Activated T-helper 1 cell treated with anti-CD3 and anti-CD28 coated beads, Interleukin-2, amount 50 U/mL, for 16 hours (primary cell): ENCODE measurements at regions not wholly inside any gene's neighbourhood (a gene's known extent, or its start where the extent isn't known, plus 50 kb on each side); places are given as distances from the start of the nearest gene placed in this dataset.

Experiments
- DNase-seq, 2 donors: peaks; one replicate each; pipeline ENCODE4 v3.0.0-alpha.2; 2020; ENCODE audit warnings: low read depth in 1 of 2, low spot score in 1 of 2

GRCh38 chr2:146123714-146124113 lies 1603.8 kb upstream of the ZEB2 start:
- DNase-seq, result no peak

GRCh38 chr2:146123256-146123655 lies 1603.3 kb upstream of the ZEB2 start:
- no peak for DNase-seq

- DNase-seq, result no peak
Observed at GRCh38 chr2:146119586-146119985, 1599.7 kb upstream of the ZEB2 start.

DNA sequence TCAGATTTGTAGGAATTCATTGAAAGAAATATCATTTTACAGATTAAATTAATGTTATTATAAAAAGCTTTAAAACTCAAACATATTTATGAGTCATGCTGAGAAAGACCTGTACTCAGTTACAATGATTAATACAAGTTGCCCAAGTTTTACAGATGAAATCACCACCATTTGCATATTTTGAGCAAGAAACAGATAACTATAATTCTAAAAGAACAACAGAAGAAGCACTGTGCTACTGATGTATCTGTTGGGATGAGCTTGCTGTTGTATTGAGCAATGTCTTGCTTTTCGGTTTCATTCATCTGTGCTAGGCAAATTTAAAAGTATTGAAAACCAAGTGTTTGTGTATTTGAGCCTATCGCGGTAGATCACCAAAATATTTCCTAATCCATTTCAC lies 1589.1 kb upstream of the ZEB2 start:
- no peak for DNase-seq

DNA sequence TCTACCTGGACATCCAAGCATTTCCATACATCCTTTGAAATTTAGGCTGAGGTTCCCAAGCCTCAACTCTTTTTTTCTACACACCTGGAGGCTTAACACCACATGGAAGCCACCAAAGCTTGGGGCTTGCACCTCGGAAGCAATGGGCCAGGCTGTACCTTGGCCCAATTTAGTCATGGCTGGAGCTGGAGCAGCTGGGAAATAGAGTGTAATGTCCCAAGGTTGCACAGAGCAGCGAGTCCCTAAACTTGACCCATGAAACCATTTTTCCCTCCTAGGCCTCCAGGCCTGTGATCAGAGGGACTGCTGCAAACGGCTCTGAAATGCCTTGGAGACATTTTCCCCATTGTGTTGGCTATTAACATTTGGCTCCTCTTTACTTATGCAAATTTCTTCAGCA lies 1574.3 kb upstream of the ZEB2 start:
- DNase-seq, result no peak

GRCh38 chr2:146081459-146081858 lies 1561.5 kb upstream of the ZEB2 start:
- no peak for DNase-seq

GRCh38 chr2:146080925-146081324 lies 1561.0 kb upstream of the ZEB2 start:
- no peak for DNase-seq

- DNase-seq, result no peak
Observed at GRCh38 chr2:146079216-146079615, 1559.3 kb upstream of the ZEB2 start.

- no peak for DNase-seq
Observed at GRCh38 chr2:146077156-146077555, 1557.2 kb upstream of the ZEB2 start.

GRCh38 chr2:146068051-146068450 lies 1548.1 kb upstream of the ZEB2 start:
- DNase-seq, result no peak

- DNase-seq, result no peak
Observed at GRCh38 chr2:146048141-146048540, 1528.2 kb upstream of the ZEB2 start.

DNA sequence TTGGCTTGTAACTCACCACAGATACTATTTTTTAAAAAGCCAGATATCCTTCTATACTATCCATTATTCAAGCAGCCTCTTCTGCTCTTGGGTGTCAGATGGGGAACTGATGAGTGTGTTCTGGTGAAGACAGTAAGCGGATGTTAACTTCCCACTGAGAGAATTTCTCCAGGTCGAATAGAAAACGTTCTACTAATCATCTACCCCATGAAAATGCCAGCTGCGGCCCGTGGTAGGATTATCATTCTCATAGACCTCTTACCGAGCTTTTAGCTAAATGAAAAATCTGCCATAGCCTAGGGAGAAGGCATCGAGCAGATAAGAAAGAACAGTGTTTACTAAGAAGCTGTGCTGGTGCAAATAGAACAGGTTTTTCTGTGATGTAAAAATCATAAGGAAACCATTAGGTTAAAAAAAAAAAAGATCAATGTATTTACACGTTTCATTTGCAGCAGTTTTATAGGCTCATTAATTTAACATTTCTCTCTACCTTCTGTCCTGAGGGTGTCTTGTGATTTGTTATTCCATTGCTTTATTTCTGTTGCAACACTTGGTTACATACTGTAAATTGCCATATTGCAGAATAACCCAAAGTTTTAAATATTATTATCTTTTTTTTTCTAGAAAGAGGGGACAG lies 1521.5 kb upstream of the ZEB2 start:
- no peak for DNase-seq

DNA sequence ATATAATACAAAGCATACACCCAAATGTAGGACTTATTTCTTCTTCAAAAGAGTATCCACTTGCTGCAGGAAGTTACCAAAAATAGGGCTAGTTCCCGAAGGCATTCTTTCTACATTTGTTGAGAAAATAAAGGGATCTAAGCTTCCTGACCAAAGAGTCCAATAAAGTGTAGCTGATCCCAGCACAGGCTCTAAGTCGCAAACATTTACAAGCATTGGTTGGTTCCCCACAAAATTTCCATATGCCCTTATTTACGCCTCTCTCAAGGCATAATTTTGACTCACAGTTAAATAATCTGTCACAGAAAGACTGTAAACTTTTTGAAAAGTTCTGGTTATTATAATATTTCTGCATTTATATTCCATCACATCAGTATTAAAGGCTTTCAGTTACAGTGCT lies 1520.1 kb upstream of the ZEB2 start:
- DNase-seq, result no peak

GRCh38 chr2:146038014-146038413 lies 1518.1 kb upstream of the ZEB2 start:
- DNase-seq, result no peak

DNA sequence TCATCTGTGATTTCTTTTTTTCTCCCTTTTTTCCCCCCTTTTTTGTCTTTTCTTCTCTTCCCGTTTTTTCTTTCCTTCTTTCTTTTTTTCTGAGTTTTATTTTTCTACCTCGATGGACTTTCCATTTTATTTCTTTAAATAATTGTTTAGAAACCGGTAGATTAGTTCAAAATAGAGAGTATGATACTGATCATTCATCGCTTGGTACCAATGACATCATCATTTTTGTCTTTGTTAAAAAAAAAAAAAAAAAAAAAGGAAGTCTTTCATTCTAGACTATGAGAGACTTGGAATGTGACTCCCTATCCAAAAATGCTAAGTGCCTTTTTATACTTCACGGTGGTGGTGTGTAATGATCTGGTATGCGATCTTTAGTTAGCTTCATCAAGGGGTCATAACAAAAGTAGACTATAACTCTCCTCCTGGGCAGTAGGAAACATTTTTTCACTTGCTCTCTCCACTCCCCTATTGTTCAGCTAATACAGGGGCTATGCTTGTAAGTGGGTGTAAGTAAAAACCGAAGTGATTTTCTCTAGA lies 1517.5 kb upstream of the ZEB2 start:
- DNase-seq, result no peak

DNA sequence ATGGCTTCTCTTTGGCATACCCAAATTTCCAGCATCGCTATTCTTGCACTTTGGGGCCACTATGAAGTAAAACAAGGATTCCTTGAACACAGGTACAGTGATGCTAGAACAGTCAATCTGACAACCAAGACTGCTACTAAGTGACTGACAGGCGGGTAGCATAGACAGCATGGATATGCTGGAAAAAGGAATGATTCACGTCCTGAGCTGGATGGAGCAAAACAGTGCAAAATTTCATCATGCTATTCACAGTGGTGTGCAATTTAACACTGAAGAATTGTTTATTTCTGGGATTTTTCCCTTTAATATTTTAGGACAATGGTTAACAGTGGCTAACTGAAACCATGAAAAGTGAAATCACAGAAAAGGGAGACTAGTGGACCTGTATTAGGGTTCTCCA lies 1511.2 kb upstream of the ZEB2 start:
- DNase-seq, result no peak

- no peak for DNase-seq
Observed at GRCh38 chr2:146027156-146027555, 1507.2 kb upstream of the ZEB2 start.

GRCh38 chr2:146025519-146025918 lies 1505.6 kb upstream of the ZEB2 start:
- no peak for DNase-seq

DNA sequence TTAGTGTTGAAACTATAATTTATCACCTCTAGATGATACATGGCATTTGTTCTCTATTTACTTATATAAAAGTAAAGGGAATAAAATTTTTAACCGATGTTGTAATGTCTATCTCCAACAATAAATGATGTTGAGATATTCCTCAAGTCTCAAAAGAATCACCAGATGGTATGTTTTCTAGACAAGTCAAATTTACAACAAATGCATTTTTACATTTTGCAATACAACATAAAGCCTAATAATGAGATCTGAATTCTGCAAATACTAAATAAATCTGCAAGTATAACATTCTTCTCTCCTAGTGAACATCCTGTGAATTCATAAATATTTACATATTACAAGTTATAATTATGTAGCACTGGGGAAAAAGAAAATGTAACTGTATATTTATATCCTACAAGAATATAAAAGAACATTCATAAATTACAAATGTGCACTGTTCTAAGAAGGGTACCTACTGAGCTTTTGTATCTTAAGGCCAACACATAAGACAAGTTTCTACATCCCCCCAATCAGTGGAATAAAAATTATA lies 1504.4 kb upstream of the ZEB2 start:
- no peak for DNase-seq

DNA sequence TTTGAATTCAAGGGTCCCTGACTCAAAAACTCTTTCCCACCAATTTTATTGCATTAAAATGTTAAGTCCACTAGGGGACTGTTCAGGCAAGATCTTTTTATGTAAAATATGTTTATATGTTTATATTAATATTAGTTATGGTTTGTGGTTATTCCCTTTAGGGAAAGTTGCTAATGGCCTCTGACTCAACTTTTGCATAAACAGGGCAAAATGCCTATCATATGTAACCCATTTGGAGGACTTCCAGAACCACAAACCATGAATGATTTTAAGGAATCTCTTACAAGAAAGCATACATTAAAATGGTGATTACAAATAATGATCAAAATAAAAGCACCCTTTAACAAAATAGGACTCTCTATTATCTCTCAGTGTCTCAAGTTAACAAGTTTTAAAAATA lies 1484.5 kb upstream of the ZEB2 start:
- no peak for DNase-seq

- no peak for DNase-seq
Observed at GRCh38 chr2:146003337-146003736, 1483.4 kb upstream of the ZEB2 start.

DNA sequence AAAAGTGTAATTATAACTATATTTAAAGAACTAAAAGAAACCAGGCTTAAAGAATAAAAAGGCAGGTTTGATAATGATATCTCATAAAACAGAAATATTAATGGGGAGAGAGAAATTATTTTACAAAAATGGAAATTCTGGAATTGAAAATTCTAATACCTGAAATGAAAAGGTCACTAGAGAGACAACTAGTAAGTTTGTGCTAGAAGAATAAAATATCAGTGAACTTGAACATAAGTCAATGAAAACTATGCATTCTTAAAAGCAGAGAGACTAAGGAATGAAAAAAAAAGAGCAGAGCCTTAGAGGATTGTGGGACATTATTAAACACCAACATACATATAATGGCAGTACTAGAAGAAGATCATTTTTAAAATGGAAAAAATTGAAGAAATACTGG lies 1475.0 kb upstream of the ZEB2 start:
- DNase-seq, result no peak

DNA sequence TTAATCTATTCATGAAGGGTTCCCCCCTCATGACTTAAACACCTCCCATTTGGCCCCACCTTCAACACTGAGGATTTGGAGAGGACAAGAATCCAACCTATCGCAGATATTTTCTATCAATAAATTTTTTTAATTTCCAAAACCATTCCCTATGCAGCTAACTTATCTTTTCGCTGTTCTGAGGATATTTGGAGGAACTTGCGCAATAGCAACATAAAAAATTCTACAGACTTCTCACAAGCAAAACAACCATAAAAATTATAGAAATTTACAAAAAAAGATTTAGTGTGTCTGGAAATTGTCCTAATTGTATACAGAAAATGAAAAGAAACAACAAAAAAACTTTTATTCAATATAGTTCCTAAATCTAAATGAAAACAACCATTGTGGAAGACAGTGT lies 1472.7 kb upstream of the ZEB2 start:
- no peak for DNase-seq
